MM.1S (cell line): ENCODE measurements at regions not wholly inside any gene's neighbourhood (a gene's known extent, or its start where the extent isn't known, plus 50 kb on each side); places are given as distances from the start of the nearest gene placed in this dataset.

Source experiments
- DNase-seq: peaks from one replicate; pipeline ENCODE4 v3.0.0-alpha.2; 2015
- H2AFZ ChIP-seq: fragments of 300-600 bp; sonication (generic); 2 replicates; pipeline ENCODE4 v1.6.0; 2016; ENCODE audit warnings: antibody characterized with exemption, low read length
- H3F3A ChIP-seq: fragments of 300-600 bp; sonication (generic); 2 replicates; pipeline ENCODE4 v1.6.1; 2016; ENCODE audit warnings: mild to moderate bottlenecking, antibody characterized with exemption, low read length, moderate library complexity, mixed read lengths; ENCODE audit not compliant: insufficient read depth
- H3K27ac ChIP-seq: fragments of 300-600 bp; sonication (generic); 2 replicates; pipeline ENCODE4 v1.5.1; 2016; ENCODE audit warnings: mild to moderate bottlenecking, low read length
- H3K27me3 ChIP-seq: fragments of 300-600 bp; sonication (generic); replicated peaks from 2 replicates; pipeline ENCODE4 v1.6.0; 2016; ENCODE audit warnings: low read length; ENCODE audit not compliant: insufficient read depth
- H3K36me3 ChIP-seq: fragments of 300-600 bp; sonication (generic); replicated peaks from 2 replicates; pipeline ENCODE4 v1.6.1; 2016; ENCODE audit warnings: mild to moderate bottlenecking, low read length, mixed read lengths; ENCODE audit not compliant: insufficient read depth
- H3K4me1 ChIP-seq: fragments of 300-600 bp; sonication (generic); 2 replicates; pipeline ENCODE4 v1.6.1; 2016; ENCODE audit warnings: low read length, mixed read lengths
- H3K4me2 ChIP-seq: fragments of 300-600 bp; sonication (generic); 2 replicates; pipeline ENCODE4 v1.6.0; 2016; ENCODE audit warnings: low read depth, low read length
- H3K4me3 ChIP-seq: fragments of 300-600 bp; sonication (generic); 2 replicates; pipeline ENCODE4 v1.5.1; 2016; ENCODE audit warnings: low read length, mixed read lengths
- H3K79me2 ChIP-seq: fragments of 300-600 bp; sonication (generic); 2 replicates; pipeline ENCODE4 v1.6.1; 2016; ENCODE audit warnings: mixed run types, low read length, mixed read lengths
- H3K9ac ChIP-seq: fragments of 300-600 bp; sonication (generic); 2 replicates; pipeline ENCODE4 v1.6.1; 2016; ENCODE audit warnings: low read length, mixed read lengths
- H3K9me2 ChIP-seq: fragments of 300-600 bp; sonication (generic); replicated peaks from 2 replicates; pipeline ENCODE4 v1.6.1; 2016; ENCODE audit warnings: mild to moderate bottlenecking, low read length, mixed read lengths; ENCODE audit not compliant: insufficient read depth
- H3K9me3 ChIP-seq: fragments of 300-600 bp; sonication (generic); replicated peaks from 2 replicates; pipeline ENCODE4 v1.6.1; 2016; ENCODE audit warnings: mild to moderate bottlenecking, low read length, mixed read lengths; ENCODE audit not compliant: insufficient read depth
- H4K20me1 ChIP-seq: fragments of 300-600 bp; sonication (generic); 2 replicates; pipeline ENCODE4 v1.6.1; 2016; ENCODE audit warnings: mild to moderate bottlenecking, low read length, moderate library complexity, mixed read lengths; ENCODE audit not compliant: insufficient read depth
- CTCF ChIP-seq: fragments of 300-600 bp; sonication (generic); IDR thresholded peaks from 2 replicates; pipeline ENCODE4 v1.5.1; 2016; ENCODE audit warnings: antibody characterized with exemption, low read length, mixed read lengths
- EZH2 ChIP-seq: fragments of 300-600 bp; sonication (generic); optimal IDR thresholded peaks from 2 replicates; pipeline ENCODE3; 2017; ENCODE audit warnings: low read depth, mild to moderate bottlenecking, antibody characterized with exemption, low read length, mixed read lengths
- EZH2phosphoT487 ChIP-seq: fragments of 300-600 bp; sonication (generic); IDR thresholded peaks from 2 replicates; pipeline ENCODE4 v1.6.1; 2018; ENCODE audit warnings: antibody characterized with exemption, low read length

DNA sequence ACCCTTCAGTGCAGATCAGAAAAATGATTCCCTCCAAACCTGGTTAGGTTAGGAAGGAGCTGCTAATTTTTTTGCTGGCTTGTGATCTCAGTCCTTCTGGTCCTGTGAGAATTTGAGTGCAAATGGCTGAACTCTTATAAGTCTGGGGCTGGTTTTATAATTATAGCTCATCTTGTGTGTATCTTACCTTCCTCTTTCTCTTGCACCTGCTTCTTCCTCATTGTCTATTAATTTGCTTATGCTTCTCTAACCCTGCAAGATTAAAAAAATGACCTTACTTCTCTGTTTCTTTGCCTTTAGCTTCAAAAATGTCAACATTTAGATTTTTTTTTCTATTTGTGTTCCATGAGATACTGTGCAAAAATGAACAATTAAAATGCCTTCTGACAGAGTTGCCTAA, 576.2 kb downstream of the DHX35 start:
- H3K9me2 ChIP-seq, result no peaks in the 10 kb centered on the region
- H3K79me2 ChIP-seq, result no peaks in the 10 kb centered on the region
- no peaks in the 10 kb centered on the region for H3K27me3 ChIP-seq
- no peaks in the 10 kb centered on the region for H3F3A ChIP-seq
- TF ChIP-seq EZH2 (no peak), CTCF (no peak), EZH2phosphoT487 (no peak)
- no peak overlapping the region for H3K4me3 ChIP-seq
- DNase-seq, result no peak
- no peaks in the 10 kb centered on the region for H3K4me1 ChIP-seq
- H3K9me3 ChIP-seq, result no peaks in the 10 kb centered on the region
- H3K36me3 ChIP-seq, result no peaks in the 10 kb centered on the region
- no peak overlapping the region for H2AFZ ChIP-seq
- no peak overlapping the region for H3K27ac ChIP-seq
- H4K20me1 ChIP-seq, result no peaks in the 10 kb centered on the region
- no peak overlapping the region for H3K4me2 ChIP-seq
- H3K9ac ChIP-seq, result no peak overlapping the region

DNA sequence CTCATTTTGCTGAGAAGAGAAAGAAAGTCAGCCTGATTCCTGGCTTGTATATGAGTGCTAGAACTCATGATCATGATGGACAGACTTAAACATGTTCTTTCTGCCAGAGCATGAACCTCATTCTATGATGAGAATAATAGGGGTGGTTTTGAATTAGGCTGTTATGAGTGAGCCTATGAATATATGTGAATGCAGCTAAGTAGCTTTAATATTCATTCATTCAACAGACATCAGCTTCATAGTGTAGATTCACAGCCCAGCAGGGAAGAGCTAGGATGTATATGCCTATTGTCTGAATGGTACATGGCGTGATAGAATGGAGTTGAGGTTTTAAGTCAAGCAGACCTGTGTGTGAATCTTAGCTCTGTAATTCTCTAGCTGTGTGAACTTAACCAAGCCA, 573.2 kb downstream of the DHX35 start:
- H3K79me2 ChIP-seq, result no peaks in the 10 kb centered on the region
- TF ChIP-seq CTCF, result no peak
- TF ChIP-seq EZH2, result no peak
- no peak for TF ChIP-seq EZH2phosphoT487
- no peak overlapping the region for H3K4me2 ChIP-seq
- no peaks in the 10 kb centered on the region for H3K27me3 ChIP-seq
- no peaks in the 10 kb centered on the region for H4K20me1 ChIP-seq
- DNase-seq, result no peak
- no peak overlapping the region for H2AFZ ChIP-seq
- H3F3A ChIP-seq, result no peaks in the 10 kb centered on the region
- H3K9ac ChIP-seq, result no peak overlapping the region
- H3K9me3 ChIP-seq, result no peaks in the 10 kb centered on the region
- no peaks in the 10 kb centered on the region for H3K9me2 ChIP-seq
- H3K4me1 ChIP-seq, result no peaks in the 10 kb centered on the region
- no peaks in the 10 kb centered on the region for H3K36me3 ChIP-seq
- no peak overlapping the region for H3K4me3 ChIP-seq
- H3K27ac ChIP-seq, result no peak overlapping the region

- no peak overlapping the region for H3K9ac ChIP-seq
- H3K79me2 ChIP-seq, result no peaks in the 10 kb centered on the region
- H3K27ac ChIP-seq, result no peak overlapping the region
- no peak overlapping the region for H3K4me2 ChIP-seq
- no peaks in the 10 kb centered on the region for H3K27me3 ChIP-seq
- H3K4me1 ChIP-seq, result no peaks in the 10 kb centered on the region
- TF ChIP-seq EZH2phosphoT487 (no peak), CTCF (no peak), EZH2 (no peak)
- no peak for DNase-seq
- H2AFZ ChIP-seq, result no peak overlapping the region
- no peaks in the 10 kb centered on the region for H3K9me3 ChIP-seq
- no peaks in the 10 kb centered on the region for H3F3A ChIP-seq
- no peak overlapping the region for H3K4me3 ChIP-seq
- no peaks in the 10 kb centered on the region for H4K20me1 ChIP-seq
- H3K9me2 ChIP-seq, result no peaks in the 10 kb centered on the region
- H3K36me3 ChIP-seq, result no peaks in the 10 kb centered on the region
Observed at GRCh38 chr20:39534846-39535245, 572.7 kb downstream of the DHX35 start.
